BE2C (cell line): ENCODE measurements at regions not wholly inside any gene's neighbourhood (a gene's known extent, or its start where the extent isn't known, plus 50 kb on each side); places are given as distances from the start of the nearest gene placed in this dataset.

Source experiments
- DNase-seq: peaks from one replicate; pipeline ENCODE4 v3.0.0-alpha.2; 2020
- H3K27me3 ChIP-seq: fragments of 250-450 bp; sonication (Bioruptor Pico); 2 replicates; pipeline ENCODE4 v1.5.1; 2020; ENCODE audit warnings: mild to moderate bottlenecking
- H3K36me3 ChIP-seq: fragments of 250-450 bp; sonication (Bioruptor Pico); 2 replicates; pipeline ENCODE4 v1.5.1; 2020; ENCODE audit warnings: mild to moderate bottlenecking
- H3K4me1 ChIP-seq: fragments of 250-450 bp; sonication (Bioruptor Pico); 2 replicates; pipeline ENCODE4 v1.5.1; 2020
- H3K4me3 ChIP-seq: 2 replicates; pipeline ENCODE4 v1.5.1; 2011; ENCODE audit warnings: low read depth, low read length
- H3K9me3 ChIP-seq: fragments of 250-450 bp; sonication (Bioruptor Pico); 2 replicates; pipeline ENCODE4 v1.5.1; 2020
- CTCF ChIP-seq: IDR thresholded peaks from 2 replicates; pipeline ENCODE4 v1.5.1; 2012; ENCODE audit warnings: mild to moderate bottlenecking, low read depth, low read length

- H3K9me3 ChIP-seq: no peaks in the 10 kb centered on the region
- no peak for TF ChIP-seq CTCF
- DNase-seq: no peak
- H3K4me3 ChIP-seq: no peak overlapping the region
- no peaks in the 10 kb centered on the region for H3K27me3 ChIP-seq
- H3K4me1 ChIP-seq: no peaks in the 10 kb centered on the region
- no peaks in the 10 kb centered on the region for H3K36me3 ChIP-seq
These were observed 491.3 kb upstream of the RBFOX1 start for GRCh38 chr16:6841392-6841791.

GRCh38 chr16:6837722-6838121, 494.9 kb upstream of the RBFOX1 start:
- Histone ChIP-seq H3K9me3 (no peaks in the 10 kb centered on the region), H3K36me3 (no peaks in the 10 kb centered on the region), H3K4me1 (no peaks in the 10 kb centered on the region), H3K27me3 (no peaks in the 10 kb centered on the region), H3K4me3 (no peak overlapping the region)
- DNase-seq: no peak
- no peak for TF ChIP-seq CTCF

- no peak for TF ChIP-seq CTCF
- Histone ChIP-seq H3K4me1 (no peaks in the 10 kb centered on the region), H3K27me3 (no peaks in the 10 kb centered on the region), H3K36me3 (no peaks in the 10 kb centered on the region), H3K4me3 (no peak overlapping the region), H3K9me3 (no peaks in the 10 kb centered on the region)
- no peak for DNase-seq
These were observed 495.9 kb upstream of the RBFOX1 start for GRCh38 chr16:6836766-6837165.

- Histone ChIP-seq H3K36me3 (no peaks in the 10 kb centered on the region), H3K4me1 (no peaks in the 10 kb centered on the region), H3K9me3 (no peaks in the 10 kb centered on the region), H3K27me3 (no peaks in the 10 kb centered on the region), H3K4me3 (no peak overlapping the region)
- no peak for DNase-seq
- no peak for TF ChIP-seq CTCF
These were observed 496.7 kb upstream of the RBFOX1 start for GRCh38 chr16:6835941-6836340.

GRCh38 chr16:6835516-6835915, 497.1 kb upstream of the RBFOX1 start:
- DNase-seq: no peak
- no peak overlapping the region for H3K4me3 ChIP-seq
- H3K36me3 ChIP-seq: no peaks in the 10 kb centered on the region
- no peak for TF ChIP-seq CTCF
- H3K4me1 ChIP-seq: no peaks in the 10 kb centered on the region
- no peaks in the 10 kb centered on the region for H3K27me3 ChIP-seq
- H3K9me3 ChIP-seq: no peaks in the 10 kb centered on the region

- no peak for TF ChIP-seq CTCF
- Histone ChIP-seq H3K27me3 (no peaks in the 10 kb centered on the region), H3K4me3 (no peak overlapping the region), H3K4me1 (no peaks in the 10 kb centered on the region), H3K36me3 (no peaks in the 10 kb centered on the region), H3K9me3 (no peaks in the 10 kb centered on the region; the same call in 1 of the 2 replicates)
- DNase-seq: no peak
These were observed 504.0 kb upstream of the RBFOX1 start for GRCh38 chr16:6828690-6829089.
